Tongue (tissue), 1 donor: ENCODE measurements at regions not wholly inside any gene's neighbourhood (a gene's known extent, or its start where the extent isn't known, plus 50 kb on each side); places are given as distances from the start of the nearest gene placed in this dataset.

Experiments used
- DNase-seq: peaks from one replicate; pipeline ENCODE4 v3.0.0-alpha.2; 2015

DNA sequence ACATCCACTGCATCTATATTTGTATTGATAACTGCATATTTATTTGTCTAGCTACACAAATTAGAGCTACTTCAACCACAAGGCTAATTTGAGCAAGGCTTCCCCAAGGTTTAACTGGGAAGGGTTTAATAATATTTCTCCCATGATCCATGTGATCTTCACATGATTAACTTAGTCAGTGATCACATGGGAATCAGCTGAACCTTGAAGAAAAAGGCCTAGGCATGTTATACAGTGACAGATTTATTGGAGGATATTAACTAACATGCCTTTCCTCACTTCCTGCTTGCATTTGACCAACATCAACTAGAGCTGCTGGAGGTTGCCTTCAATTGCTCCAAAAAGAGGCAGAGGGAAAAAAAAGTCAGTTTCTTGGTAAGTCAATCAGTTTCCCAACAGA lies 417.0 kb downstream of the HAO1 start:
- no peak for DNase-seq

DNA sequence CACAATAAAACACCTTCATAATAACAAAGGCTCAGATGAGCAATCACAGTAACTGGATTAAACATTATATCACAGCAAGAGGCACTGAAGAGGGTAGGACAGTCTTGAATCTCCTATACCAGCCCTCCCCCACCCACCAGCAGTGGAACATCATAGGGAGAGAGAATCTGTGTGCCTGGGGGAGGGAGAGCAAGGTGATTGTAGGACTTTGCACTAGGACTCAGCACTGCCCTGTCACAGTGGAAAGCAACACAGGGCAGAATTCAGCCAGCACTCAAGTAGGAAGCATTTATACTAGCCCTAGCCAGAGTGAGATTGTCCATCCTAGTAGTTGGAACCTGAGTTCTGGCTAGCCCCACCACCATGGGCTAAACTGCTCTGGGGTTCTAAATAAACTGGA lies 400.2 kb downstream of the HAO1 start:
- DNase-seq = no peak

- DNase-seq = no peak
These were observed 399.3 kb downstream of the HAO1 start for GRCh38 chr20:7540923-7541322.

DNA sequence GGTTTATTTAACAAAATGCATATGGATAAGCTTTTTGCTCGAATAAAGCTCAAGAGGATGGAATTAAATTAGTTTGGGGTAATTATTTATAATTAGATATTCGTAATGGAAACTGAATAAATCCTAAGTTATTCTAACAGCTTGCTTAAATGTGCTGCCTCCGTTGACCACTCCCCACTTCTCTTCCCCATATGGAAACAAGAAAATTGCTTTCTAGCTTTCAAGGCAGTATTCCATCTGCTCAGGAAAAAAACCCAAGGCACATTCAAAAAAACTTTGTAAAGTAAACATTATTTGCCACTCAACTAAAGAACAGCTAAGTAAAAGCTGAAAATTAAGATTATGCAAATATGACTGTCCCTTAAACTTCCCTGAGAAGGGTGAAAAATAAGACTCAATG lies 369.2 kb downstream of the HAO1 start:
- no peak for DNase-seq

DNA sequence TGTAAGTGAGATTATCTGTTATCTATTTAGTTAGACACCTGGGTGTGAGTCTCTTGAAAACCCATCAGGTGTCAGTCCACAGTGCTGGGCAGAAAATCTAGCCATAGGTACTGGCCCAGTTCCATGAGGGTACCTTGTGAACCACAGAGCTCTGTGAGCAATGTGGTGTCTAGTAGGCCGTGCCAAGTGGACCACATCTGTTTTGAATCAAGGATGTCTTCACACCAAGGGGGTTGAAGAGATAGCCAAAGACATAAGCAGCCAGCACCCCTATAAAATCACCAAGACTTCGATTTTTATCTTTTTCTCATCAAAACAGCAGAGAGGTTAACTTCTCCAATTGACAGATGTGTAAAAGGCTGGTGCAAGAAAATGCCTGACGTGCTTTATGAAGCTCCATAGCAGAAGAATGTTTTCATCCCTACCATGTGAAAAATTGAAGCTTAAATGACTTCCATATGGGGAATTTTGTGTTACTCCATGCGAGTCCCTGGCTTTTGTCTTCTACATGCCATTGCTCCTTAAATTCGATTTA lies 368.7 kb downstream of the HAO1 start:
- no peak for DNase-seq

- no peak for DNase-seq
These were observed 360.4 kb downstream of the HAO1 start for GRCh38 chr20:7579888-7580287.

- DNase-seq = no peak
These were observed 355.1 kb downstream of the HAO1 start for GRCh38 chr20:7585126-7585679.

DNA sequence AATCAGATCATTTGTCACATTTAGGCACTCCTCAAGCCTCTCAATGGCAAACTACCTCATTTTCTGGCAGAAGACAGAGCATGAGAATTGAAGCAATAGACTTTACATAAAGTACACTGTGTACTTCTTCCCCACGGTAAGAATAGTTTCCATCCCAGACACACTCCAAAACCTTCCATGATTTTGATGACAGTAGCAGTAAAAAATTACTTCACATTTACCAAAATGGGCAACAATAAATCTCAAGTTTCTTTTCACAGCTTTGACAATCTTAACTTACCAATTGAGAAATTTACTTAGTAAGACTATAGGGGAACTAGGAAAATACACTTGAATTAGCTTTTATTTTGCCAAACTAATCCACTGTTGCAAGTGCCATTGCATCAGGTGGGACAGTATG lies 353.8 kb downstream of the HAO1 start:
- peak; percentile 6 for DNase-seq

DNA sequence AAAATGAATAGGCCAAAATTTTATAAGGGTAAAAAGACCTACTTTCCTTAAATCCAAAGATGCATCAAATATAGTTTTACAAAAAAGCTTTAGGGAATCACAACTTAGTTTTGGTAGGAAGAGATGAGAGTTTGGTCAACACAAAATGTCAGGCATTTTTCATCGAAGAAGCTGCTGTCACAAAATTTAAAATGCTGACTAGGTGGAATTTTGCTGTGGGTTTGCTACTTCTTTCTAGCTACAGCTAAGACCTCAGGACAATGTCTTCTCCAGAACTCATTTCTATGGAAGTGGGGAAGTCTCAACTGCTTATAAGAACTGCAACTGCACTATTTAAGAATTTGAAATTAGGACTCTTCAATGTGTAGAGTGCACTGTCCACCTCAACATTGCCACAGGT lies 351.1 kb downstream of the HAO1 start:
- DNase-seq = no peak

- no peak for DNase-seq
These were observed 343.7 kb downstream of the HAO1 start for GRCh38 chr20:7596541-7596940.

DNA sequence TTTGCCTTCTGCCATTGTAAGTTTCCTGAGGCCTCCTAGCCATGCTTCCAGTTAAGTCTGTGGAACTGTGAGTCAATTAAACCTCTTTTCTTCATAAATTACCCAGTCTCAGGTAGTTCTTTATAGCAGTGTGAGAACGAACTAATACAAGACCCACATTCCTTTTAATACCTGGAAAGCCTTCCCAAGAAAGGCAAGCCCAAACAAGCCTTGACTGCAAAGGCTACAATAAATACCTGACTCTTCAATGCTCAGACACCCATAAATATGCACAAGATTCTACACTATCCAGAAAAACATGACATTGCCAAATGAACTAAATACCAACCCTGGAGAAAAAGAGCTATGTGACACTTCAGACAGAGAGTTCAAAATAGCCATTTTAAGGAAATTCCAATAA lies 338.8 kb downstream of the HAO1 start:
- DNase-seq = no peak

GRCh38 chr20:7606941-7607340 lies 333.3 kb downstream of the HAO1 start:
- DNase-seq = no peak

DNA sequence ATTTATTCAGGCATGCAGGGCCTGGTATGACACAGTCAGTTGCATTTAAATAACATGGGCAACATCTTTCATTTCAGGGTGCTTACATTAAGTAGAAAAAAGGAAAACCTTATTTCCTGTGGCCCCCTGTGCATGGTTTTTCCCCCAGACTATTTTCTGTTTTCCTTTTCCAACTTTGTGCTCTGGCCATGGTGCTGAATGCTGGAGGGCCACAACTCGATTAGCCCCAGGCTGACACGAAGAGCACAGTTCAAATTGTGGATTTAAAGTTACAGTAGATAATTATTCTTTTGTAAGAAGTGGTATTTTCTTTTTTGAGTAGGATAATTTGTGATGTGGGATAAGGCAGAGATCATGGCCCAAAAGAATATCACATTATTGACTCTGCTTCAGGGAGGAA lies 332.0 kb downstream of the HAO1 start:
- peak; percentile 2 for DNase-seq

DNA sequence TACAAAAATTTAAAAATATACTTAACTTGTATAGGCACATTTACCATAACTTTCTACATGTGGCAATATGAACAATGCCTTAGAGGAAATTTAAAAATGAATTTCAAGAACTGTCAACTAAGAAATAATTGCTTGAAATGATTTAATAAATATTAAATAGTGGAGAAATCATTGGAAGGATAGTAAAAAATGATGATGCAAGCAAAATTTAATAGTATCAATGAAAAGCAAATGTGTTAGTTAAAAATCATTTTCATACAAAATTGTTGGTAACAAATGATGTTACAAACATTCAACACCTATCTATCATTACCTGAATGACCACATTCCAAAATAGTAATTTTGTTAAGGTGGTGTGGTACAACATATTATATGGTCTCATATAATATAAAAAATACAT lies 331.0 kb downstream of the HAO1 start:
- DNase-seq = no peak

- DNase-seq = no peak
These were observed 329.6 kb downstream of the HAO1 start for GRCh38 chr20:7610681-7611080.

- no peak for DNase-seq
These were observed 322.5 kb downstream of the HAO1 start for GRCh38 chr20:7617797-7618196.

GRCh38 chr20:7622399-7622961 lies 317.8 kb downstream of the HAO1 start:
- DNase-seq = no peak

DNA sequence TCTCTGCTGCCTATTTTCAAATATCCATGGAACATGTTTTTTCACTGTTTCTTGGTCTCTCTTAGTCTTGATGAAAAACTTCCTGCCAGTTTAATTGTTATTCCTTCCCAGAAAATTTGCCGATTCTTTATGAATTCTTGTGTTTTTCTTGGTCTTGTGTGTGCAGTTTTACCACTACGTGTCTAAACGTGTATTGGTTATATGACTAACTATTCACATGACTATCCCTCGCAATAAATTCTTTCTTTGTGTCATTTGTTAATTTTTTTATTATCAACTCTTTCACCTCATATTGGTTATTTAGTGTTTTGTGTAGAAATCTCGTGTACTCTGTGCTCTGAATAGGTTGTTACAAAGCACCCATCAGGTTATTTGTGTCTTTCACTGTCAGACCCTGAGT lies 315.4 kb downstream of the HAO1 start:
- DNase-seq = no peak

DNA sequence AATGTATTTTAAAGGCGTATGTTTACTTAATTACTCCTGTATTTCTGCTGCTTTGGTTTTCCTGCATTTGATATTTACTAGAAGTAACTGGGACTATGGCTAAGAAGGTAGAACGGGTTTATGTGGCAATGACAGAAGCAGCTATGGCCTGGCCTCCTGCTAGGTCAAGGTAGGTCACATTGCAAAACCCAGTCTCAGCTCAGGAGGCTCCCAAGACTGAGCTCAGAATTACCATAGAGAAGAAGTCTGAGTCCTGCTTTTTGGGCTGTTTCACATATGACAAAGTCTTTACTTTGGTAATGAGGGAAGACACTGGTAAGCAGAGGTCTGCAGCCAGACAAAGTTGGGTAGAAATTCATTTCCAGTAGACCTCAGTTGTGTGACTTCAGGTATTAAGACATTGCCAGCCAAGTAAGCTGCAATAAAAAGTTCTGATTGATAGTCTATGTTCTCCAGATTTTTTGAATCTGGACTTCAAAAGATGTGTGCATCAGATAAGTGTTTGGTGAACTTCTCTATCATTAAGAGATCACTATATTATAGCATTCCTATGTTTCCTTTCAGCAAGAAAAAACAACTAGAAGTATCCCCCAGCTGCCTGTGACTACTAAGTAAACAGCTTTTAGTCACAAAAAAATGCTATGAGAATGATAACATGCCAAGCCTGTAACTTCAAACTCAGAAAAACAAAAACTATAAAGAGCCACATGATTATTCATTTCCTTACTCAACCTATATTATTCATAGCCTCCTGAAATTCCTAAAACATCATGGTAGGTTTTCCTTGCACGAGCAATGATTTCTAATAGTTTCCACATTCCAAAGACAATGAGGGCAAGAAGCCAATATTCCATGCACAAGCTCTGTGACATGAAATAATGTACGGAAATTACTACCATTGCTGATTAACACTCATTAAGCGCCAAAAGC lies 312.3 kb downstream of the HAO1 start:
- peak; percentile 17 for DNase-seq

GRCh38 chr20:7629880-7630279 lies 310.4 kb downstream of the HAO1 start:
- no peak for DNase-seq

GRCh38 chr20:7637184-7637583 lies 303.1 kb downstream of the HAO1 start:
- no peak for DNase-seq

DNA sequence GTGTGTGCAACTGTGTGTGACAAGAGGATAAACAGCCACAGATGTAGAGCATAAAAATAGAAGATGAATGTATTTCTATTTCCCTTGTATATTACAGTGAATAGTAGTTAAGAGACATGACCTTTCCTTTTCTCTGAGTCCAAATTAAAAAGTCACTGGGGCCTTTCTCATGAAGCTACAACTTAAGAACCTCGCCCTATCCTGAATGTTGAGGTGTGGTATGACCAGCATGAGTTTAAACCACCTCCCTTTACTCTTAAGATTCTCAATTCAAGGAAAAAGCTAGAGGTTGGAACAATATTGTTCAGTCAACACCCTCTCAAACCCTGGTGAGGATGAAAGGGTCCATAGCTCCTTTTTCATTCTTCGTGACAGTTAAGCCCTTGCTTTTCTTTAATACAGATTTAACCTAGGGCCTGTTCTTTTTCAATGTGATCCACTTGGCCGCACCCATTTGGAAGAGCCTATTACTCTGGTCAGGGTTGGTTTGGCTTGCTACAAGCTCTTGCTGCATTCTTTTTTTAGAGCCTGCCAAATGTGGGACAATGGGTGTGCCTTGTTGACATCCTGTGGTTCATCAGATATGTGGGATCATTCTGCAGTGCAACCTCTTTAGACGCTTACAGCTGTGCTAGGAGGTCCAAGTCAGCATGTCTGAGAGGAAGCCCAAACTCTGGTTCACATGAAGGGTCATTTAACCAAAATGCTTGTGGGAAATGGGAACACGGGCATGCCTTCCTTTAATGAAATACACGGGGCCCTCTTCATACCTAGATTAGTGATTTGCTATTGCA lies 290.0 kb downstream of the HAO1 start:
- no peak for DNase-seq

DNA sequence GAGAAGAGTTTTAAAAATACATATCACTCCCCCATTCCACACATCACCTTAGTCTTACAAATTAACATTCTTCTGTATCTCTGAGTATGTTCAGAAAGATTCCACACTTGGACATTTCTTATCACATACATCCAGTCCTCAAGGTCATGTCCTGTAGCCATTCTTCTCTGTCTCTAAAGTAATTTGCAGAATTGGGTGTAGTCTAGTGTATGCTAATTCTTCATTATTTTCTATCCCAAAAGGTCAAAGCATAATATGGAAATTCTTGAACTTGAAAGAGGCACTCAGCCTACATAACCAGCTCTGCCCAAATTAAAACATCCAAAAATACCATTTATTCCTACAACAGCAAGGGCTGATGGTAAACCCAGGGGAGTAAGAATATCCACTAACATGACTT lies 286.0 kb downstream of the HAO1 start:
- no peak for DNase-seq
